GM03348 (cell line): ENCODE measurements at regions not wholly inside any gene's neighbourhood (a gene's known extent, or its start where the extent isn't known, plus 50 kb on each side); places are given as distances from the start of the nearest gene placed in this dataset.

Experiments
- DNase-seq: peaks from one replicate; pipeline ENCODE4 v3.0.0; 2012; ENCODE audit warnings: low spot score

- no peak for DNase-seq
Measured at GRCh38 chr15:94535298-94536048, 304.1 kb downstream of the MCTP2 start.

- no peak for DNase-seq
Measured at GRCh38 chr15:94536549-94536948, 305.2 kb downstream of the MCTP2 start.

- no peak for DNase-seq
Measured at GRCh38 chr15:94538280-94538679, 306.9 kb downstream of the MCTP2 start.

GRCh38 chr15:94542391-94542790 lies 311.0 kb downstream of the MCTP2 start:
- no peak for DNase-seq

GRCh38 chr15:94546808-94547207 lies 315.4 kb downstream of the MCTP2 start:
- DNase-seq = no peak

GRCh38 chr15:94547711-94548110 lies 316.4 kb downstream of the MCTP2 start:
- no peak for DNase-seq

GRCh38 chr15:94555841-94556519 lies 324.6 kb downstream of the MCTP2 start:
- no peak for DNase-seq

- DNase-seq = no peak
Measured at GRCh38 chr15:94561036-94561689, 329.8 kb downstream of the MCTP2 start.

GRCh38 chr15:94563456-94563855 lies 332.1 kb downstream of the MCTP2 start:
- no peak for DNase-seq

- no peak for DNase-seq
Measured at GRCh38 chr15:94576889-94577533, 345.6 kb downstream of the MCTP2 start.

GRCh38 chr15:94579286-94579685 lies 347.9 kb downstream of the MCTP2 start:
- no peak for DNase-seq

- no peak for DNase-seq
Measured at GRCh38 chr15:94580211-94580885, 349.0 kb downstream of the MCTP2 start.

GRCh38 chr15:94582368-94582767 lies 351.0 kb downstream of the MCTP2 start:
- no peak for DNase-seq

GRCh38 chr15:94584833-94585244 lies 353.5 kb downstream of the MCTP2 start:
- no peak for DNase-seq

GRCh38 chr15:94586099-94586498 lies 354.7 kb downstream of the MCTP2 start:
- DNase-seq = no peak

GRCh38 chr15:94587113-94587512 lies 355.8 kb downstream of the MCTP2 start:
- no peak for DNase-seq

- DNase-seq = no peak
Measured at GRCh38 chr15:94588993-94589392, 357.6 kb downstream of the MCTP2 start.

- no peak for DNase-seq
Measured at GRCh38 chr15:94592495-94592894, 361.1 kb downstream of the MCTP2 start.

GRCh38 chr15:94596707-94597106 lies 365.3 kb downstream of the MCTP2 start:
- no peak for DNase-seq

GRCh38 chr15:94600505-94600904 lies 369.1 kb downstream of the MCTP2 start:
- no peak for DNase-seq

- no peak for DNase-seq
Measured at GRCh38 chr15:94602754-94603470, 371.6 kb downstream of the MCTP2 start.
